NT2/D1 (cell line): ENCODE measurements at regions not wholly inside any gene's neighbourhood (a gene's known extent, or its start where the extent isn't known, plus 50 kb on each side); places are given as distances from the start of the nearest gene placed in this dataset.

Experiments
- DNase-seq: peaks from one replicate; pipeline ENCODE4 v3.0.0-alpha.2; 2011; ENCODE audit warnings: low read depth, low spot score
- H3K27me3 ChIP-seq: 2 replicates; pipeline ENCODE4 v1.6.0; 2011; ENCODE audit warnings: mild to moderate bottlenecking; ENCODE audit not compliant: insufficient read length, insufficient read depth
- H3K36me3 ChIP-seq: 2 replicates; pipeline ENCODE4 v1.6.1; 2011; ENCODE audit warnings: mild to moderate bottlenecking, low read length, mixed read lengths; ENCODE audit not compliant: insufficient read depth, insufficient read length
- H3K4me1 ChIP-seq: 2 replicates; pipeline ENCODE4 v1.5.1; 2011; ENCODE audit not compliant: insufficient read depth, insufficient read length
- H3K4me3 ChIP-seq: 2 replicates; pipeline ENCODE4 v1.5.1; 2011; ENCODE audit warnings: low read depth; ENCODE audit not compliant: insufficient read length
- H3K9ac ChIP-seq: 2 replicates; pipeline ENCODE4 v1.6.0; 2011; ENCODE audit warnings: low read depth; ENCODE audit not compliant: insufficient read length
- H3K9me3 ChIP-seq: 2 replicates; pipeline ENCODE4 v1.5.1; 2011; ENCODE audit warnings: mild to moderate bottlenecking, low read length; ENCODE audit not compliant: insufficient read depth
- SUZ12 ChIP-seq: IDR thresholded peaks from 2 replicates; pipeline ENCODE4 v1.6.1; 2011; ENCODE audit not compliant: insufficient read length, insufficient read depth; ENCODE audit errors: extremely low read depth
- YY1 ChIP-seq: IDR thresholded peaks from 2 replicates; pipeline ENCODE4 v1.6.1; 2011; ENCODE audit not compliant: insufficient read length, insufficient read depth
- ZNF274 ChIP-seq: IDR thresholded peaks from 2 replicates; pipeline ENCODE4 v1.6.1; 2011; ENCODE audit warnings: mild to moderate bottlenecking, low read depth, low read length

GRCh38 chr12:24738441-24738840 lies 210.5 kb downstream of the BCAT1 start:
- H3K9ac ChIP-seq = no peak overlapping the region
- H3K36me3 ChIP-seq = no peaks in the 10 kb centered on the region
- H3K27me3 ChIP-seq = no peaks in the 10 kb centered on the region
- no peaks in the 10 kb centered on the region for H3K9me3 ChIP-seq
- TF ChIP-seq YY1 (no peak), ZNF274 (no peak), SUZ12 (no peak)
- no peak for DNase-seq
- peaks cover 3% of the 10 kb centered on the region for H3K4me1 ChIP-seq
- H3K4me3 ChIP-seq = no peak overlapping the region

- TF ChIP-seq YY1 = no peak
- no peak for TF ChIP-seq ZNF274
- TF ChIP-seq SUZ12 = no peak
- H3K9ac ChIP-seq = no peak overlapping the region
Measured at GRCh38 chr12:24731596-24731995, 217.3 kb downstream of the BCAT1 start.

GRCh38 chr12:24730489-24730896 lies 218.4 kb downstream of the BCAT1 start:
- no peaks in the 10 kb centered on the region for H3K9me3 ChIP-seq
- no peak overlapping the region for H3K9ac ChIP-seq
- H3K36me3 ChIP-seq = no peaks in the 10 kb centered on the region
- no peaks in the 10 kb centered on the region for H3K27me3 ChIP-seq
- DNase-seq = no peak
- TF ChIP-seq ZNF274 (no peak), SUZ12 (no peak), YY1 (no peak)
- H3K4me1 ChIP-seq = no peaks in the 10 kb centered on the region
- no peak overlapping the region for H3K4me3 ChIP-seq

More at GRCh38 chr12:24731596-24731995, 217.3 kb downstream of the BCAT1 start:
- no peaks in the 10 kb centered on the region for H3K36me3 ChIP-seq
- H3K4me1 ChIP-seq = no peaks in the 10 kb centered on the region
- DNase-seq = no peak
- no peaks in the 10 kb centered on the region for H3K9me3 ChIP-seq
- H3K27me3 ChIP-seq = no peaks in the 10 kb centered on the region
- no peak overlapping the region for H3K4me3 ChIP-seq

- H3K36me3 ChIP-seq = no peaks in the 10 kb centered on the region
- no peaks in the 10 kb centered on the region for H3K9me3 ChIP-seq
- no peaks in the 10 kb centered on the region for H3K27me3 ChIP-seq
- H3K4me1 ChIP-seq = no peaks in the 10 kb centered on the region
- TF ChIP-seq SUZ12 (no peak), ZNF274 (no peak), YY1 (no peak)
- H3K4me3 ChIP-seq = no peak overlapping the region
- DNase-seq = no peak
- no peak overlapping the region for H3K9ac ChIP-seq
Measured at GRCh38 chr12:24728826-24729225, 220.1 kb downstream of the BCAT1 start.

GRCh38 chr12:24728366-24728765 lies 220.5 kb downstream of the BCAT1 start:
- DNase-seq = peak; percentile 33
- no peak overlapping the region for H3K4me3 ChIP-seq
- H3K9ac ChIP-seq = no peak overlapping the region
- H3K36me3 ChIP-seq = no peaks in the 10 kb centered on the region
- no peak for TF ChIP-seq SUZ12
- TF ChIP-seq ZNF274 = no peak
- no peak for TF ChIP-seq YY1
- no peaks in the 10 kb centered on the region for H3K4me1 ChIP-seq
- H3K9me3 ChIP-seq = no peaks in the 10 kb centered on the region
- H3K27me3 ChIP-seq = no peaks in the 10 kb centered on the region

GRCh38 chr12:24725616-24726015 lies 223.3 kb downstream of the BCAT1 start:
- Histone ChIP-seq H3K27me3 (no peaks in the 10 kb centered on the region), H3K9ac (no peak overlapping the region), H3K4me1 (no peaks in the 10 kb centered on the region), H3K4me3 (no peak overlapping the region), H3K36me3 (no peaks in the 10 kb centered on the region), H3K9me3 (no peaks in the 10 kb centered on the region)
- TF ChIP-seq ZNF274 (no peak), YY1 (no peak), SUZ12 (no peak)
- no peak for DNase-seq

GRCh38 chr12:24724814-24725213 lies 224.1 kb downstream of the BCAT1 start:
- no peak overlapping the region for H3K9ac ChIP-seq
- H3K4me1 ChIP-seq = no peaks in the 10 kb centered on the region
- H3K4me3 ChIP-seq = no peak overlapping the region
- H3K9me3 ChIP-seq = no peaks in the 10 kb centered on the region
- TF ChIP-seq ZNF274 (no peak), YY1 (no peak), SUZ12 (no peak)
- no peaks in the 10 kb centered on the region for H3K36me3 ChIP-seq
- DNase-seq = no peak
- H3K27me3 ChIP-seq = no peaks in the 10 kb centered on the region

- no peaks in the 10 kb centered on the region for H3K4me1 ChIP-seq
- H3K9me3 ChIP-seq = no peaks in the 10 kb centered on the region
- DNase-seq = no peak
- no peak overlapping the region for H3K9ac ChIP-seq
- H3K27me3 ChIP-seq = no peaks in the 10 kb centered on the region
- H3K4me3 ChIP-seq = no peak overlapping the region
- TF ChIP-seq SUZ12 (no peak), YY1 (no peak), ZNF274 (no peak)
- H3K36me3 ChIP-seq = no peaks in the 10 kb centered on the region
Measured at GRCh38 chr12:24723759-24724158, 225.1 kb downstream of the BCAT1 start.
